GM13976 (cell line): ENCODE measurements at regions not wholly inside any gene's neighbourhood (a gene's known extent, or its start where the extent isn't known, plus 50 kb on each side); places are given as distances from the start of the nearest gene placed in this dataset.

ENCODE experiments used
- DNase-seq: peaks from one replicate; pipeline ENCODE4 v3.0.0; 2012; ENCODE audit warnings: low spot score
- in situ Hi-C: fragments of 300-500 bp; cut with MboI; formaldehyde crosslinking; loops from one replicate; pipeline ENCODE4 v1.12.0; 2022; ENCODE audit warnings: low sequenced_read_pairs, mixed read lengths, inconsistent platforms; ENCODE audit not compliant: unreplicated experiment
- TF ChIP-seq, protein P1 (sequence below): IDR thresholded peaks from 2 replicates; pipeline ENCODE4 v1.5.1; 2012; ENCODE audit warnings: borderline replicate concordance, mild to moderate bottlenecking; ENCODE audit not compliant: insufficient read depth; ENCODE audit errors: extremely low read depth, missing control alignments, control extremely low read depth

GRCh38 chr2:195407783-195408182 lies 249.2 kb upstream of the SLC39A10 start:
- TF ChIP-seq, protein P1, sequence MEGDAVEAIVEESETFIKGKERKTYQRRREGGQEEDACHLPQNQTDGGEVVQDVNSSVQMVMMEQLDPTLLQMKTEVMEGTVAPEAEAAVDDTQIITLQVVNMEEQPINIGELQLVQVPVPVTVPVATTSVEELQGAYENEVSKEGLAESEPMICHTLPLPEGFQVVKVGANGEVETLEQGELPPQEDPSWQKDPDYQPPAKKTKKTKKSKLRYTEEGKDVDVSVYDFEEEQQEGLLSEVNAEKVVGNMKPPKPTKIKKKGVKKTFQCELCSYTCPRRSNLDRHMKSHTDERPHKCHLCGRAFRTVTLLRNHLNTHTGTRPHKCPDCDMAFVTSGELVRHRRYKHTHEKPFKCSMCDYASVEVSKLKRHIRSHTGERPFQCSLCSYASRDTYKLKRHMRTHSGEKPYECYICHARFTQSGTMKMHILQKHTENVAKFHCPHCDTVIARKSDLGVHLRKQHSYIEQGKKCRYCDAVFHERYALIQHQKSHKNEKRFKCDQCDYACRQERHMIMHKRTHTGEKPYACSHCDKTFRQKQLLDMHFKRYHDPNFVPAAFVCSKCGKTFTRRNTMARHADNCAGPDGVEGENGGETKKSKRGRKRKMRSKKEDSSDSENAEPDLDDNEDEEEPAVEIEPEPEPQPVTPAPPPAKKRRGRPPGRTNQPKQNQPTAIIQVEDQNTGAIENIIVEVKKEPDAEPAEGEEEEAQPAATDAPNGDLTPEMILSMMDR = no peak
- in situ Hi-C loops = no loop called here
- DNase-seq = no peak

DNA sequence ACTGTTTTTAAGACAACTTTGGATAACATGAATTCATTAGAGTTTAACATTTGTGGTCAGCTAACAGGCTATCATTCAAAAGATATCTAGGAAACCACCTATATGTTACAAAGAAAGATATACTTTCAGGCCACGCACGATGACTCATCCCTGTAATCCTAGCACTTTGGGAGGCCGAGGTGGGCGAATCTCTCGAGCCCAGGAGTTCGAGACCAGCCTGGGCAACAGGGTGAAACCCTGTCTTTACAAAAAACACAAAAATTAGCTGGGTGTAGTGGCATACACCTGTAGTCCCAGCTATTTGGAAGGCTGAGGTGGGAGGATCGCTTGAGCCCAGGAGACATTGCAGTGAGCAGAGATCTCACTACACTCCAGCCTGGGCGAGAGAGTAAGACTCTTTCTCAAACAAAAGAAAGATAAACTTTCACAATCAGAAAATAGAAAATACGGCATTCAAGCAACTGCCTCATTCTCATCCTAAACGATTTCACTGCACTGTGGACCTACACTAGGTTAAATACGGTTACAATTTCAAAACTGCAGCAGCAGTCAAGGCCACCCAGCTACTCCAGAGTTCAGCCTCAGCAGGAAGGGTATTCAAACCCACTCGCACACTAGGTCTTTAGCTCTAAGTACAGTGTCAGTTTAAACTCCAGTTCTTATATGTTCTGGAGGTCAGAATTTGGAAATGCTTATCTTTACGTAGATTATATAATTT lies 250.0 kb upstream of the SLC39A10 start:
- in situ Hi-C loops = no loop called here
- no peak for DNase-seq
- TF ChIP-seq, protein P1 = no peak

DNA sequence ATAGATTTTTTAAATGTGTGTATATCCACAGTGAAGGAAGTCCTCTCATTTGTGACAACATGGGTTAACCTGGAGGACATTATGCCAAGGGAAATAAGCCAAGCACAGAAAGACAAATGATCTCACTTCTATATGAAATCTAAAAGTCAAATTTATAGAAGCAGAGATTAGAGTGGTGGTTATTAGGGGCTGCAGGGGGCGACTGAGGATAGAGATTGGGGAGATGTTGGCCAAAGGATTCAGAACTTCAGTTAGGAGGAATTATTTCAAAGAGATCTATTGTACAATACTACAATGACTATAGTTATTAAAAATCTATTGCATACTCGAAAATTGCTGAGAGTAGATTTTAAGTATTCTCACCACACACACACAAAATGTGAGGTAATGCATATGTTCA lies 252.4 kb upstream of the SLC39A10 start:
- DNase-seq = no peak
- in situ Hi-C loops = no loop called here
- TF ChIP-seq, protein P1 = no peak

DNA sequence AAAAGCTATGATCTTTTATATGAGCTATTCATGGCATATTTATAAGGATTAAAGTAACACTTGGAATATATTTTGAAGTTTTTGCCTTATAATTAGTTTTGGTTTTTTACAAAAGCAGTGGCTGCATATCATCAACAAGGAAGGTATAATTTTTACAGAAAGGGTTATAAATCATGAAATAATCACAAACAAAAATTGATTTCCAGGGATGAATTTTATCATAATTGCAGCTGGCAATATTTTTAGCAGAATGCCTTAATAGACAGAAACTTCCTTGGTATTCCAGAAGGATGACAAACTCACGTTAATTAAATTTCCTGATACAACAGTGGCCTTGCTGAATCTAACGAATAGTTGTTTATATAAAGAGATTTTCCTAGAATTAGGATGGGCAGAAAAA lies 260.5 kb upstream of the SLC39A10 start:
- TF ChIP-seq, protein P1 = no peak
- in situ Hi-C loops = no loop called here
- no peak for DNase-seq

GRCh38 chr2:195395362-195395761 lies 261.7 kb upstream of the SLC39A10 start:
- in situ Hi-C loops = no loop called here
- TF ChIP-seq, protein P1 = no peak
- no peak for DNase-seq

DNA sequence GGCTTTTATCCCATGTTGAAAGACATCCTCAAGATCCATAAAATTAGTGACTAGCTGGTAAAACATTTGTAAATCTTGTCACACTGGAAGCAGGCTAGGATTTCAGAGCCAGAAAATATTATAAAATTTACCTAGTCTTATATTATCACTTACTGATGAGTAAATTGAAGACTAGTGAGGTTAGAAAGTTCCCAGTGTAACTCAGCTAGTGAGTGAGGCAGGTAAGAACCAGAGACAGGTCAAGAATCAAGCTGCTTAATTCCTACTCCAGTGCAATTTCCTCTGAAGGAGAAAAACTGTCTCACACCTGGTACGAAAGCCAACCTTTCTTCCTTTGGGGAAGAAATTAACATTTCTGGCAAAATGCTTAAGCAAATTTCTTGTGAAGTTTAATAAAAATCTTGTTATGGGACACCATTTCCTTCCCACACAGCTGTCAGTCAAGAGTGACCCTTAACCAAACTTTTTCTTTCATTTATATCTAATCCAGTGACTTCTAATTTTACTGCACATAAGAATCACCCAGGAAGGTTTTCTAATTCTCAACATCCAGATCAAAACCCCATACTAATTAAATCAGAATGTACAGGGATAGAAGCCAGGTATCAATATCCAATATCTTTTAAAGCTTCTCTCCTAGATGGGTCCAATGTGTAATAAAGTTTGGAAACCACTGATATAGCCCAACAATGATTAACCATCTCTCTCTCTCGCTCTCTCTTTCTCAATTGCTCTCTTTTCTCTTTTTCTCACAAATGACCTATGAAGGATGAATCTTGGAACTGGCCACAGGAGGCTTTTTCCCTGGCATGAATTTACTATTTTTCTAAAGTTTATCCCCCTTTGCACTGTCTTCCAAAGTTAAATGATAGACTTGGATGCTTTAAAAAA lies 264.3 kb upstream of the SLC39A10 start:
- TF ChIP-seq, protein P1 = no peak
- in situ Hi-C loops = no loop called here
- no peak for DNase-seq
